Stimulated activated naive CD8-positive, alpha-beta T cell treated with anti-CD3 and anti-CD28 coated beads, Interleukin-15, Interleukin-2, amounts not matched to agents 100 U/mL and 50 U/mL, for 24 hours (primary cell): ENCODE measurements at regions not wholly inside any gene's neighbourhood (a gene's known extent, or its start where the extent isn't known, plus 50 kb on each side); places are given as distances from the start of the nearest gene placed in this dataset.
A peak's percentile ranks its signal among the peaks of the same experiment; 100 is the strongest.
"Not testable (repeated sequence)": the region's sequence is repeated elsewhere in the genome, so short reads cannot be mapped to it uniquely, and the experiment has no call there.

Experiments
- ATAC-seq: fragments of 150-1000 bp; cut with Tn5 transposase; one replicate; pipeline ENCODE4 v1.10.0; 2021
- DNase-seq: peaks from one replicate; pipeline ENCODE4 v3.0.0; 2021

DNA sequence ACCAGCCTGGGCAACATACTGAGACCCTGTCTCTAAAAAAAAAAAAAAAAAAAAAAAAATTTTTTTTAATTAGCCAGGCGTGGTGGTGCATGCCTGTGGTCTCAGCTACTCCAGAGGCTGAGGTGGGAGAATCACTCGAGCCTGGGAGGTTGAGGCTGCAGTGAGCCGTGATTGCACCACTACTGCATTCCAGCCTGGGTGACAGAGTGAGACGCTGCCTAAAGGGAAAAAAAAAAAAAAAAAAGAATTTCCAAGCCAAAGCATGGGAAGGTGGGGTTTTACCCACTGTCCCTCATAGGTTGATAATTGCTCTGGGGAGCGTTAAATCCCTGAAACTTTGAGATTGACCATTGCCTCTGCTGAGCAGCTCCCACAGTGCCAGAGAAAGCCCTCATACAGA is 427.5 kb downstream of the BCOR start:
- ATAC-seq (no peak), DNase-seq (no peak)

DNA sequence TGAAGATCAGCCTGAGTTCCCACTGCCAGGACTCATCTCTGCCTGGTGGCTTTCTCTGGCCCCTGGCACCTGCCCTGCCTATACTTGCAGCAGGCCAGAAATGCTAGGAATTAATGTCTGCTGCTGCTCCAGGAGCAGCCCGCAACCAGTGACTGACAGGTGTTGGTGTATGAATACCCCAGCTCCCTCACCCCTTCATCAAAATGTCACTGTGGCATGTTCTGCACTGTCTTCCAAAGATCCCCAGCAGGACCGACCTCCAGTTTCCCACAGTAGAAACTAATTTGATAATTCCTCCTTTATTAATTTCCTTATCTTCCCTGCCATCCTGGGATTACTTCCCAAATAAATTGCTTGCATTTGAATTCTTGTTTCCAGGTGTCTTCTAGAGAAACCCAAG is 425.4 kb downstream of the BCOR start:
- no peak for ATAC-seq
- DNase-seq = no peak

- no peak for DNase-seq
- ATAC-seq = no peak
These were observed 423.1 kb downstream of the BCOR start for GRCh38 chrX:39674490-39675161.

- ATAC-seq = no peak
- DNase-seq = no peak
These were observed 422.6 kb downstream of the BCOR start for GRCh38 chrX:39675162-39675553.

DNA sequence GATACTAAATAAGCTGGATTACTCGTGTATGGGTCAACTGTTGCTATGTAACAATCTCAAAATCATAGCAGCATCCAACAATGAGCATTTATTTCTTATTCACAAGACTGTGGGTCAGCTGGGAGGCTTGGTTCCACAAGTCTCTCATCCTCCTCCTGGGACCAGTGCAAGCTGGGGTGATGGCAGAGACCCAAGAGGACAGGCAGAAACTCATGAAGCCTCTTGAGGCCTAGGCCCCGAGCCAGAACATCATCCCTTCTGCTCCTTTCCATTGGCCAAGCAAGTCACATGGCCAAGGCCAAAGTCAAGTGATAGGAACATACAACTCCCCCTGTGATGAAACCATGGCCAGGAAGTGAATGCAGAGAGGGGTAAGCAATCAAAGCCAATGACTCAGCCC is 422.1 kb downstream of the BCOR start:
- no peak for ATAC-seq
- no peak for DNase-seq

- ATAC-seq = no peak
- no peak for DNase-seq
These were observed 421.3 kb downstream of the BCOR start for GRCh38 chrX:39676434-39676833.

GRCh38 chrX:39677585-39677977 is 420.2 kb downstream of the BCOR start:
- ATAC-seq = no peak

GRCh38 chrX:39677978-39678791 is 419.6 kb downstream of the BCOR start:
- no peak for DNase-seq
- ATAC-seq = no peak

More at GRCh38 chrX:39677585-39677977, 420.2 kb downstream of the BCOR start:
- no peak for DNase-seq

GRCh38 chrX:39678914-39679313 is 418.8 kb downstream of the BCOR start:
- DNase-seq (no peak), ATAC-seq (no peak)

DNA sequence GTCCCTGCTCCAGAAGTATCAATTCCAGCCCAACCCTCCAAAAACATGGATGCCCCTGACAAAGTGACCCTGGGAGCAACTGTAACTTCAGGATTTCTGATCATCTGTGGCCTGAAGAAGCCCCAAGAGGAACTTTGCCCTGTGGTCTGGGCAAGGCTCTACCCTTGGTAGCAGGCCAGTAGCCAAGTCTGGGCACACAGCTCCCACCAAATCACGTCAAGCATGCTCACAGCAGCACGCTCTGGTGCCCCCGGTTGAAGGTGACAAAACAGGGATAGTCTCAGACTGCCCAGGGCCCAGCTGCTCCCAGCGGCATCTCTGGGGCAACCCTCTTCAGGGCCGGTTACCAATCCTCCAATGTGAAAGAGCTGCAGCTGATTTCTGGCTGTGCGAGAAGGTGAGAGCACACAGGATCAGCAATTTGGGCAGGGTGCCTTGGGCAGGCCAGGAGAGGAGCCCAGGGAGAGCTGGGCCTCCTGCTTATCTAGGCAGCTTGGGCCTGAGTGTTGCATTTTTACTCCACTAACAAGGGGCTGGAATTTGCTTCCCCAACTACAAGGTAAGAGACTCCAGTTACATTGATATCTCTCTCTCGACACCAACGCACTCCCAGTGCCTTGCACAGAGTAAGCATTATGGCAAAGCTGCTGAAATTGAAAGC is 418.1 kb downstream of the BCOR start:
- ATAC-seq (no peak), DNase-seq (no peak)

GRCh38 chrX:39681885-39682284 is 415.9 kb downstream of the BCOR start:
- ATAC-seq (no peak), DNase-seq (no peak)

DNA sequence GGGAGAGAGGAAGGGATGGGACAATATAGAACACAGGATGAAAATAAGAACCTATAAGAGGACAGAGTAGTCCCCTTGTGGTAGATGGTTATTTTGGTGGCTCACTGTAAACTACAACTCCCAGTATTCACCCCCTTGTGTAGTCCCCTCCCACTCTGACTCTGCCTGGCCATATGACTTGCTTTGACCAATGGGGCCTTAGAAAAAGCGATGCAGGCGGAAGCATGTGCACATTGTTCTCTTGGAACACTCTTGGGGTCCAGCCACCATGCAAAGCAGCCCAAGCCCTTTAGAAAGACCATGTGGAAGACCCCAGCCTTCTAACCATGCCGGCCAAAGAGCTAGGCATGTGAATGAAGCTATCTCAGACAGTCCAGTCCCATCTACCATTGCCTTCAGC is 415.0 kb downstream of the BCOR start:
- DNase-seq (no peak), ATAC-seq (no peak)

GRCh38 chrX:39688219-39688575 is 409.6 kb downstream of the BCOR start:
- ATAC-seq (no peak), DNase-seq (no peak)

GRCh38 chrX:39688576-39689375 is 409.0 kb downstream of the BCOR start:
- peak; percentile 37 for DNase-seq
- peak; percentile 40 for ATAC-seq

DNA sequence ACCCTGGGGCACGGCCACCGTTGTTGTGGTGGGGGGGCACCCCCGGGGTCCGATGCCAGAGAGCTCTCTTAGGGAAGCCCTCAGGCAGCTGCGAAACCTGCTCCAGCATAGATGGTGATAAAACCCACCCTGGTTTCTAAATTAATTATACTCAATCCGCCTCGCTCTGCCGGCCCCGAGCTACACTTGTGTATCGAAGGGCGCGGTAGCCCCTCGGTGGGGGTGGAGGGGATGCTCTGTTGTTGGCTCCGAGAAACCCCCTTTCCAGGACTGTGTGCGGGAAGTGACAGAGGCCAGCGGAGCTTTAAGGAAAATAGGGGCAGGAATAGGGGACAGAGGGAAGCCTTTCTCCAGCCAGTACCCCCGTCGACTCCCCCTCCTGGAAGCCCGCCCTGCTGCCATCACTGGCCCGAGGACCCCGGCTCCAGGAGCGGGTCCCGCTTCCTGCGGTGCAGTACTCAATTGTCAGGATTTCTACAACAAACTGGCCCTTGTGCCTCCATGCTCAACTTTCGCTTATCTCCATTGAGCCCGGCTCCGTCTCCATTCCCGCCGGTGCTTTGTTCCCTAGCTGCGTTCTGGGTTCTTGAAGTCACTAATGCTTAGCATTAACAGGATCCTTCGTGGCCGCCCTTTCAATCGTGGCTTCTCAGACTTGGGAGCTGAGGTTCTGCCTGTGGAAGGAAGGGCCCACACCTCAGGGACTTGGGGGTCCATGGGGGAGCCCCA is 408.2 kb downstream of the BCOR start:
- ATAC-seq = peak; percentile 28
- DNase-seq = no peak

GRCh38 chrX:39690541-39691415 is 407.0 kb downstream of the BCOR start:
- DNase-seq (no peak), ATAC-seq (no peak)

GRCh38 chrX:39691724-39692123 is 406.0 kb downstream of the BCOR start:
- ATAC-seq = no peak

GRCh38 chrX:39692796-39693195 is 405.0 kb downstream of the BCOR start:
- no peak for DNase-seq
- no peak for ATAC-seq

More at GRCh38 chrX:39691724-39692123, 406.0 kb downstream of the BCOR start:
- no peak for DNase-seq

GRCh38 chrX:39693298-39693697 is 404.5 kb downstream of the BCOR start:
- ATAC-seq (no peak), DNase-seq (no peak)

GRCh38 chrX:39702636-39703035 is 395.1 kb downstream of the BCOR start:
- not testable (repeated sequence) for ATAC-seq, DNase-seq

- ATAC-seq = no peak
These were observed 394.5 kb downstream of the BCOR start for GRCh38 chrX:39703307-39703706.

More at GRCh38 chrX:39703307-39703706, 394.5 kb downstream of the BCOR start:
- DNase-seq = no peak
